ENCODE measurements at regions not wholly inside any gene's neighbourhood (a gene's known extent, or its start where the extent isn't known, plus 50 kb on each side); places are given as distances from the start of the nearest gene placed in this dataset.

DNA sequence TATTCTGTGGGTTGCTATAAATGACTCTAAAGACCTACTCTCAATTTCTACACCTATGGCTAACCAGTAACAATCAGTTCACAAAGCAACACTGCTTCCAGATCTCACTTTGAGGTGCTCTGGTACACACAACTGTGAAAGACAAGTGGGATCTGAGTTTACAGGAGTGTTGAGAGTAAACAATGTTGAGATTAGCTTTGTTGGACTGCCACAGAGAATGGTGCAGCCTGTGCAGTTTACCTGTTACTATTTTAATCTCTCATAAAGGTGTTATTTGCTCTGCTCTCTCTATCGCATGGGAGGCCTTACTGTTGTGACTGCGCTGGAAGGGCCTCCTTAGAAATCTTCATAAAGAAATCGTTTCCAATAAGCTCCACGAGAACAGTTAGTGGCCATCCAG lies 112.0 kb downstream of the SOX2 start:
- no peaks in the 10 kb centered on the region for H3K36me3 ChIP-seq
- no peaks in the 10 kb centered on the region for H3K9me3 ChIP-seq
- no peak overlapping the region for H3K27ac ChIP-seq (replicated peaks in 1 of 4)
- intact Hi-C loops (cut with DNase I): no loop called here
- no peak for DNase-seq (ENCODE audit: extremely low spot score)
- H3K4me3 ChIP-seq: no peak overlapping the region
- TF ChIP-seq EP300 (IDR thresholded peaks at IDR 0.05) (no peak), POLR2A (IDR thresholded peaks at IDR 0.05; ENCODE audit: low read depth) (no peak)
- TF ChIP-seq, protein P1, sequence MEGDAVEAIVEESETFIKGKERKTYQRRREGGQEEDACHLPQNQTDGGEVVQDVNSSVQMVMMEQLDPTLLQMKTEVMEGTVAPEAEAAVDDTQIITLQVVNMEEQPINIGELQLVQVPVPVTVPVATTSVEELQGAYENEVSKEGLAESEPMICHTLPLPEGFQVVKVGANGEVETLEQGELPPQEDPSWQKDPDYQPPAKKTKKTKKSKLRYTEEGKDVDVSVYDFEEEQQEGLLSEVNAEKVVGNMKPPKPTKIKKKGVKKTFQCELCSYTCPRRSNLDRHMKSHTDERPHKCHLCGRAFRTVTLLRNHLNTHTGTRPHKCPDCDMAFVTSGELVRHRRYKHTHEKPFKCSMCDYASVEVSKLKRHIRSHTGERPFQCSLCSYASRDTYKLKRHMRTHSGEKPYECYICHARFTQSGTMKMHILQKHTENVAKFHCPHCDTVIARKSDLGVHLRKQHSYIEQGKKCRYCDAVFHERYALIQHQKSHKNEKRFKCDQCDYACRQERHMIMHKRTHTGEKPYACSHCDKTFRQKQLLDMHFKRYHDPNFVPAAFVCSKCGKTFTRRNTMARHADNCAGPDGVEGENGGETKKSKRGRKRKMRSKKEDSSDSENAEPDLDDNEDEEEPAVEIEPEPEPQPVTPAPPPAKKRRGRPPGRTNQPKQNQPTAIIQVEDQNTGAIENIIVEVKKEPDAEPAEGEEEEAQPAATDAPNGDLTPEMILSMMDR (IDR thresholded peaks at IDR 0.05): no peak
- H3K4me1 ChIP-seq: no peaks in the 10 kb centered on the region
- H3K27me3 ChIP-seq: no peaks in the 10 kb centered on the region
- WGBS: 91% methylated on average over 4 of the region's 4 CpGs

DNA sequence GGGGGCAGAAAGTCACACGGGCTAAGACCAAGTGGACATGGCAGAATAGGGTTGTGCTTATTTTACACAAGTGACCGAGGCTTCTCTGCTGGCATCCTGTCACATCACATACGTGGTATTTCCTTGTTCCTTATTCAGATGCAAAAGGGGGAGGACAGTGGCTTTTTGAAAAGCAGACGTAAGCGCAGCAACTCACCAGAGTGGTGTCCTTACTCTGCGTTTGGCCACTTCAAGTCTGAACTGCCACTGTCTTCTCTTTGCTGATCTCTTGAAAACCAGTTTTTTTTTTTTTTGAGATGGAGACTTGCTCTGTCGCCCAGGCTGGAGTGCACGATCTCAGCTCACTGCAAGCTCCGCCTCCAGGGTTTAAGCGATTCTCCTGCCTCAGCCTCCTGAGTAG lies 113.2 kb downstream of the SOX2 start:
- no peaks in the 10 kb centered on the region for H3K9me3 ChIP-seq
- intact Hi-C loops (cut with DNase I): no loop called here

DNA sequence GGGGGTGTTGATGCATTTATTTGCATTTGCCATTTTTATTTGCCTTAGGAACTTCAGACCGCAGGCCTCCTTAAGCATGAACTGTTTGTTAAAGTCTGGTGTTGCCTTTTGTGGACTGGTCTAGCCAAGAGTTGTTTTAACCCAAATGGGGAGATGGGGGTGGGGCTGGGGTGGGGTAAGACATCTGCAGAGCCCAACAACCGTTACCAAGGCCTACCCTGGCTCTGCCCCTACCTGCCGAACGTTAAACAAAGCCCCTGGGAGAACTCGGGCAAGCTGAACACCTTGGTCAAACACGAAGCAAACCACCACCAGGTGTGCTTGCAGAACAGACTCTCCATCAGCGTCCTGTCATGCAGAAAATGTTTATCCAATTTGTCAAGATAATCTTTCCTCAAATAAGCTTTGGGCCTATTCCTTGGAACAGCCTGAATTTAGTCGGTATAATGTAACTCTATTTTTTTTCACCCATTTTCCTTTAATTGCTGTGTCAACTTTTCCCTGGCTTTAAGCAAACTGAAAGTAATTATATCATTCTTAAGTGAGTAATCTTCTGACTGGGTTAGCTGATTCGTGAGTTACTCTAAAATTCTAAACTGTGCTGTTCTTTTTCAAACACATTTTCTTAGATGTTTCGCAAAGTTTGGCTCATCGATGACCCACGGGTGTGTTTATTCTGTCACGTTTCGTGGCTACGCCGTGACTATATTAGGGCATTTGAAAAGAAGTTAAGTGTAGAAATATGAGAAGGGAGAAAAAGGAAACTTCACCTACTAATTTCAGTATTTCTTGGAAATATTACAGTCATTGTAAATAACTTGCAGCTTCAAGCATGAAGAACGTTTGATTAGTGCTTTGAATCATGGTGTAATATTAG lies 127.6 kb downstream of the SOX2 start:
- no peaks in the 10 kb centered on the region for H3K36me3 ChIP-seq
- H3K9me3 ChIP-seq: no peaks in the 10 kb centered on the region
- peak overlapping the region in 3 of 4 donors; percentile 4 to 19 (median 5) for H3K4me3 ChIP-seq
- DNase-seq (ENCODE audit: extremely low spot score): no peak
- TF ChIP-seq EP300 (IDR thresholded peaks at IDR 0.05): no peak
- no peak for TF ChIP-seq POLR2AphosphoS5 (IDR thresholded peaks at IDR 0.05)
- no peak for TF ChIP-seq POLR2A (IDR thresholded peaks at IDR 0.05; ENCODE audit: low read depth)
- no peak overlapping the region for H3K27ac ChIP-seq (replicated peaks in 1 of 4)
- no peaks in the 10 kb centered on the region for H3K4me1 ChIP-seq
- H3K27me3 ChIP-seq: no peaks in the 10 kb centered on the region
- WGBS: 49% methylated on average over 16 of the region's 17 CpGs
- intact Hi-C loops (cut with DNase I): no loop called here

More for the DNA sequence above, 113.2 kb downstream of the SOX2 start:
- TF ChIP-seq POLR2A (IDR thresholded peaks at IDR 0.05; ENCODE audit: low read depth) (no peak), POLR2AphosphoS5 (IDR thresholded peaks at IDR 0.05) (no peak), EP300 (IDR thresholded peaks at IDR 0.05) (no peak)
- TF ChIP-seq, protein P1 (IDR thresholded peaks at IDR 0.05): no peak
- no peaks in the 10 kb centered on the region for H3K27me3 ChIP-seq
- no peak for DNase-seq (ENCODE audit: extremely low spot score)
- H3K4me1 ChIP-seq: no peaks in the 10 kb centered on the region
- H3K4me3 ChIP-seq: no peak overlapping the region
- H3K36me3 ChIP-seq: no peaks in the 10 kb centered on the region
- no peak overlapping the region for H3K27ac ChIP-seq (replicated peaks in 1 of 4)
- WGBS: 75% methylated on average over 7 of the region's 10 CpGs

DNA sequence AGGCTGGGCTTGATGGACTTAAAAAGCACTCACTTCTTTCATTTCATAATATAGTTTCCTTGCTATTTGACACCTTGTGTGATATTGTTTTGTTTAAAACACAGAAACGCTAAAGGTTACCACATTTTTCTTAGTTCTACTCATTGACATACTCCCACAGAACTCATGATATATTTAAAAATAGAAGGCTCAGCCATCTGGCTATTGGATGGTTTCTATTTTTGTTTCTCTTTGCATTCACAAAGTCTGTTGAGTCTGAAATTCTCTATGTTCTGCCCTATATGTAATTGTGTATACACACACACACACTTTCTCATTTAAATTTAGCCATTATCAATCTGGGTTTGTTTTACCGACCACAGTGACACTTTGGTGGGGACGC lies 128.2 kb downstream of the SOX2 start:
- no peaks in the 10 kb centered on the region for H3K27me3 ChIP-seq
- 62% methylated on average over 3 of the region's 3 CpGs for WGBS
- H3K27ac ChIP-seq (replicated peaks in 1 of 4): no peak overlapping the region
- peak; percentile 5 for DNase-seq (ENCODE audit: extremely low spot score)
- intact Hi-C loops (cut with DNase I): no loop called here
- no peaks in the 10 kb centered on the region for H3K9me3 ChIP-seq
- no peak for TF ChIP-seq EP300 (IDR thresholded peaks at IDR 0.05)
- TF ChIP-seq, protein P1 (IDR thresholded peaks at IDR 0.05): no peak
- no peak for TF ChIP-seq POLR2AphosphoS5 (IDR thresholded peaks at IDR 0.05)
- TF ChIP-seq POLR2A (IDR thresholded peaks at IDR 0.05; ENCODE audit: low read depth): no peak
- H3K36me3 ChIP-seq: no peaks in the 10 kb centered on the region
- no peaks in the 10 kb centered on the region for H3K4me1 ChIP-seq
- peak overlapping the region in 1 of 4 donors; percentile 19 for H3K4me3 ChIP-seq

DNA sequence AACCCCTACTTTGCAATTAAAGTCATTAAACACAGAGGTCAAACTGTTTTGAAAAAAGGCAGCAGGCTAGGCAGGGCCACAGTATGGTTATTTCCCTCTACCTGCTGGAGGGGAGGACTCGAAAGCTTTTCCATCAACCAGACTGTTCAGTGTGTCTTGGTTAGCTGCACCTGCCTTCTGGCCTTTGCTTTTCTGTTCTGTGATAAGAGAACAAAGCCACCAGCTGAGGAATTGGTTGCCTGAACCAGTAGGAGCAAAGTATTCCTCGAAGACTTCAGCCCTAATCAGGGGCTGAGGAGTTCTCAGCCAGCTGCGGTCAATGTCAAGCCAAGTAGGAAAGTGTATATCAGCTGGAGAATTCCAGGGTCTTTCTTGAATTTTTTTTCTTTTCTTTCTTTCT lies 132.5 kb downstream of the SOX2 start:
- no peaks in the 10 kb centered on the region for H3K9me3 ChIP-seq
- H3K36me3 ChIP-seq: no peaks in the 10 kb centered on the region
- H3K27me3 ChIP-seq: no peaks in the 10 kb centered on the region
- no peak overlapping the region for H3K27ac ChIP-seq (replicated peaks in 1 of 4)
- DNase-seq (ENCODE audit: extremely low spot score): no peak
- intact Hi-C loops (cut with DNase I): no loop called here
- H3K4me3 ChIP-seq: no peak overlapping the region
- WGBS: 82% methylated on average over 3 of the region's 3 CpGs
- TF ChIP-seq POLR2A (IDR thresholded peaks at IDR 0.05; ENCODE audit: low read depth) (no peak), EP300 (IDR thresholded peaks at IDR 0.05) (no peak), POLR2AphosphoS5 (IDR thresholded peaks at IDR 0.05) (no peak)
- TF ChIP-seq, protein P1 (IDR thresholded peaks at IDR 0.05): no peak
- no peaks in the 10 kb centered on the region for H3K4me1 ChIP-seq

Data from esophagus muscularis mucosa (tissue), 4 donors.